GM19240 (cell line): ENCODE measurements at regions not wholly inside any gene's neighbourhood (a gene's known extent, or its start where the extent isn't known, plus 50 kb on each side); places are given as distances from the start of the nearest gene placed in this dataset.

ENCODE experiments used
- DNase-seq: peaks from one replicate; pipeline ENCODE4 v3.0.0; 2011; ENCODE audit warnings: low spot score; ENCODE audit not compliant: insufficient read length

GRCh38 chr6:149181304-149181703 lies 136.2 kb upstream of the TAB2 start:
- no peak for DNase-seq

- no peak for DNase-seq
Measured at GRCh38 chr6:149182262-149182661, 135.2 kb upstream of the TAB2 start.

GRCh38 chr6:149184523-149184922 lies 133.0 kb upstream of the TAB2 start:
- no peak for DNase-seq

- no peak for DNase-seq
Measured at GRCh38 chr6:149185799-149186357, 131.6 kb upstream of the TAB2 start.

GRCh38 chr6:149186873-149187272 lies 130.6 kb upstream of the TAB2 start:
- DNase-seq = no peak

GRCh38 chr6:149190224-149190831 lies 127.2 kb upstream of the TAB2 start:
- DNase-seq = no peak

- DNase-seq = no peak
Measured at GRCh38 chr6:149194820-149195558, 122.5 kb upstream of the TAB2 start.

- DNase-seq = no peak
Measured at GRCh38 chr6:149196091-149196490, 121.4 kb upstream of the TAB2 start.

- no peak for DNase-seq
Measured at GRCh38 chr6:149197482-149197881, 120.0 kb upstream of the TAB2 start.

- no peak for DNase-seq
Measured at GRCh38 chr6:149198265-149198664, 119.2 kb upstream of the TAB2 start.

- no peak for DNase-seq
Measured at GRCh38 chr6:149200282-149200945, 117.1 kb upstream of the TAB2 start.

GRCh38 chr6:149201068-149201655 lies 116.3 kb upstream of the TAB2 start:
- DNase-seq = no peak

- DNase-seq = no peak
Measured at GRCh38 chr6:149202100-149202499, 115.4 kb upstream of the TAB2 start.

- DNase-seq = no peak
Measured at GRCh38 chr6:149202952-149203351, 114.6 kb upstream of the TAB2 start.

- no peak for DNase-seq
Measured at GRCh38 chr6:149203509-149203908, 114.0 kb upstream of the TAB2 start.

- no peak for DNase-seq
Measured at GRCh38 chr6:149208134-149208601, 109.3 kb upstream of the TAB2 start.

- DNase-seq = no peak
Measured at GRCh38 chr6:149209871-149210775, 107.4 kb upstream of the TAB2 start.

- DNase-seq = no peak
Measured at GRCh38 chr6:149211046-149211571, 106.4 kb upstream of the TAB2 start.

GRCh38 chr6:149212206-149212605 lies 105.3 kb upstream of the TAB2 start:
- no peak for DNase-seq
